ENCODE measurements at regions not wholly inside any gene's neighbourhood (a gene's known extent, or its start where the extent isn't known, plus 50 kb on each side); places are given as distances from the start of the nearest gene placed in this dataset.

- peaks cover 2 to 9% (median 9%) of the 10 kb centered on the region in 3 experiments; a peak in 6 of 7 replicates for H3K36me3 Mint-ChIP-seq (ENCODE audit: insufficient read depth in 1 of 3, low read depth in 3 of 3)
- Histone ChIP-seq H3K56ac (ENCODE audit: insufficient read length, low read depth, low read length) (no peak overlapping the region), H2BK120ac (ENCODE audit: low read depth, low read length, poor library complexity, severe bottlenecking) (no peak overlapping the region), H2BK5ac (ENCODE audit: insufficient read length, low read length) (no peak overlapping the region), H3K9ac (ENCODE audit: extremely low read depth, insufficient read length, low read length) (no peak overlapping the region), H2BK12ac (ENCODE audit: insufficient read length, low read depth, low read length) (no peak overlapping the region), H3K4me1 (ENCODE audit: insufficient read depth, low read length) (no peaks in the 10 kb centered on the region), H3K23ac (ENCODE audit: insufficient read length, low read depth, low read length) (no peak overlapping the region), H4K91ac (ENCODE audit: insufficient read length, low read depth, low read length) (no peak overlapping the region), H3K14ac (ENCODE audit: insufficient read depth, low read length) (no peak overlapping the region), H2AFZ (ENCODE audit: low read length) (no peak overlapping the region), H3K79me2 (ENCODE audit: insufficient read depth, low read length) (no peaks in the 10 kb centered on the region), H2AK5ac (ENCODE audit: insufficient read length, low read length) (no peak overlapping the region), H3K27me3 (ENCODE audit: insufficient read depth, low read length) (no peaks in the 10 kb centered on the region), H3K4ac (ENCODE audit: low read depth, low read length) (no peak overlapping the region), H3K23me2 (ENCODE audit: insufficient read length, low read depth, low read length, poor library complexity, severe bottlenecking) (no peaks in the 10 kb centered on the region), H3K4me2 (ENCODE audit: insufficient read depth, insufficient read length, low read length) (no peak overlapping the region), H4K5ac (ENCODE audit: insufficient read length, low read depth, low read length) (no peak overlapping the region), H3K27ac (ENCODE audit: insufficient read length, low read depth, low read length) (no peak overlapping the region), H3K9me3 (ENCODE audit: control insufficient read depth, low read depth, low read length) (no peaks in the 10 kb centered on the region), H4K20me1 (ENCODE audit: control insufficient read depth, insufficient read depth, insufficient read length) (no peaks in the 10 kb centered on the region), H2BK20ac (ENCODE audit: low read depth, low read length, poor library complexity, severe bottlenecking) (no peak overlapping the region), H3K18ac (ENCODE audit: insufficient read length, low read depth, low read length) (no peak overlapping the region), H3T11ph (ENCODE audit: low read length) (no peak overlapping the region), H4K8ac (replicated peaks; ENCODE audit: insufficient read length, low read depth, low read length) (no peak overlapping the region), H3K79me1 (ENCODE audit: insufficient read depth, low read depth, low read length, poor library complexity, severe bottlenecking) (no peaks in the 10 kb centered on the region), H2BK15ac (ENCODE audit: low read depth, low read length) (no peak overlapping the region)
- TF ChIP-seq CTCF (conservative IDR thresholded peaks at IDR 0.05), result no peak
- no peaks in the 10 kb centered on the region; the same call in none of the 2 replicates for H3K27me3 Mint-ChIP-seq (ENCODE audit: low read depth)
- no peak overlapping the region for H3K4me3 Mint-ChIP-seq
- peaks cover 15% of the 10 kb centered on the region in 2 experiments for H3K4me1 Mint-ChIP-seq
- no peak overlapping the region for H3K27ac Mint-ChIP-seq
- no CpG with 5 or more reads among the region's 5 CpGs for WGBS (ENCODE audit: extremely low coverage, insufficient read length, low lambda C conversion rate)
- DNase-seq, result no peak
- peaks cover 12 to 13% of the 10 kb centered on the region in 2 experiments; a peak in 4 of 5 replicates for H3K9me3 Mint-ChIP-seq
Observed at GRCh38 chr1:235006816-235007215, 121.8 kb downstream of the TOMM20 start.

Measured in H9 (cell line).